ENCODE measurements at regions not wholly inside any gene's neighbourhood (a gene's known extent, or its start where the extent isn't known, plus 50 kb on each side); places are given as distances from the start of the nearest gene placed in this dataset.

- no peak for TF ChIP-seq RNF2 (IDR thresholded peaks at IDR 0.05; ENCODE audit: borderline replicate concordance, low read depth, low read length, missing control alignments, poor library complexity, severe bottlenecking)
Measured at GRCh38 chr3:193010191-193010590, 92.5 kb upstream of the MB21D2 start (continued).
